D721Med (cell line): ENCODE measurements at regions not wholly inside any gene's neighbourhood (a gene's known extent, or its start where the extent isn't known, plus 50 kb on each side); places are given as distances from the start of the nearest gene placed in this dataset.
"Not testable (repeated sequence)": the region's sequence is repeated elsewhere in the genome, so short reads cannot be mapped to it uniquely, and the experiment has no call there.

ENCODE experiments used
- DNase-seq: peaks from one replicate; pipeline ENCODE4 v3.0.0; 2011; ENCODE audit warnings: low spot score; ENCODE audit not compliant: insufficient read length
- FAIRE-seq: peaks from 2 replicates; lab custom pipeline; 2011; peaks lifted over from hg19 to GRCh38; lab: Jason Lieb, UNC
- TF ChIP-seq, protein P1 (sequence below): IDR thresholded peaks from 2 replicates; pipeline ENCODE4 v1.5.1; 2012; ENCODE audit warnings: mild to moderate bottlenecking, control low read depth; ENCODE audit not compliant: insufficient read depth; ENCODE audit errors: missing control alignments

DNA sequence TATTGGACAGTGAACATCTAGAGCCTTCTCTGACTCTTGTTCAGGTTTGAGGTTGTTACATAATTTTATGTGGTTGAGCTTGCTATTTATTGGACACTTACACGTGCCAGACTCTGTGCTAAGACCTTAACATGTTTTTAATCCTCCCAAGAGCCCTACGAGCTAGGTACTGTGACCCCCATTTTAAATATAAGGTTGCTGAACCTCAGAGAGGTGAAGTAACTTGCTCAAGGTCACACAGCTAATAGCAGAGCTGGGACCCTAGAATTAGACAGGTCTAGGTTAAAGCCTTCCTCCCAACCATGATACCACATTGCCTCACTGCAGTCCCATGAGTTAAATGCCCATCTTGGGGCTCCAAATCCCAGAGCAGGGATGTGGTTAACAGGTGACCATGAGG, 135.7 kb upstream of the PITX1 start:
- no peak for DNase-seq
- FAIRE-seq, result no peak
- TF ChIP-seq, protein P1, sequence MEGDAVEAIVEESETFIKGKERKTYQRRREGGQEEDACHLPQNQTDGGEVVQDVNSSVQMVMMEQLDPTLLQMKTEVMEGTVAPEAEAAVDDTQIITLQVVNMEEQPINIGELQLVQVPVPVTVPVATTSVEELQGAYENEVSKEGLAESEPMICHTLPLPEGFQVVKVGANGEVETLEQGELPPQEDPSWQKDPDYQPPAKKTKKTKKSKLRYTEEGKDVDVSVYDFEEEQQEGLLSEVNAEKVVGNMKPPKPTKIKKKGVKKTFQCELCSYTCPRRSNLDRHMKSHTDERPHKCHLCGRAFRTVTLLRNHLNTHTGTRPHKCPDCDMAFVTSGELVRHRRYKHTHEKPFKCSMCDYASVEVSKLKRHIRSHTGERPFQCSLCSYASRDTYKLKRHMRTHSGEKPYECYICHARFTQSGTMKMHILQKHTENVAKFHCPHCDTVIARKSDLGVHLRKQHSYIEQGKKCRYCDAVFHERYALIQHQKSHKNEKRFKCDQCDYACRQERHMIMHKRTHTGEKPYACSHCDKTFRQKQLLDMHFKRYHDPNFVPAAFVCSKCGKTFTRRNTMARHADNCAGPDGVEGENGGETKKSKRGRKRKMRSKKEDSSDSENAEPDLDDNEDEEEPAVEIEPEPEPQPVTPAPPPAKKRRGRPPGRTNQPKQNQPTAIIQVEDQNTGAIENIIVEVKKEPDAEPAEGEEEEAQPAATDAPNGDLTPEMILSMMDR, result no peak

DNA sequence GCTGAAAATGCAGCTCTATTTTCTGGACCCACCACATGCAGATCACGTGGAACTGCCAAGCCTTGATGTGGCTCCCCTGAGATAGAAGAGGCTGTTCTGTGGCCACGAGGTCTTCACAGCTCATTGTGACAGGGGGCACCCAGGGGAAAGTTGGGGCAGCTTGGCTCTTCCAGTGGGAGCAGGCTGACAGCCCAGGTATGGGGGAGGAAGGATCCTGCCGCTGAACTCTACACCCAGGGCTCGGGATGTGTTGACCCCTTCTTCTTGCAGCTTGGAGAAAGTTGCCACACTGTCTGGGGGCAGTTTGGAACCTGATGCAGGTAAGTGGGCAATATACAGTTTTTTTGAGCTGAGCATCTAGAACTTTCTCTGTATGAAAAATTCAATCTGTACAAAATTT, 133.6 kb upstream of the PITX1 start:
- no peak for DNase-seq
- TF ChIP-seq, protein P1, result no peak
- no peak for FAIRE-seq

DNA sequence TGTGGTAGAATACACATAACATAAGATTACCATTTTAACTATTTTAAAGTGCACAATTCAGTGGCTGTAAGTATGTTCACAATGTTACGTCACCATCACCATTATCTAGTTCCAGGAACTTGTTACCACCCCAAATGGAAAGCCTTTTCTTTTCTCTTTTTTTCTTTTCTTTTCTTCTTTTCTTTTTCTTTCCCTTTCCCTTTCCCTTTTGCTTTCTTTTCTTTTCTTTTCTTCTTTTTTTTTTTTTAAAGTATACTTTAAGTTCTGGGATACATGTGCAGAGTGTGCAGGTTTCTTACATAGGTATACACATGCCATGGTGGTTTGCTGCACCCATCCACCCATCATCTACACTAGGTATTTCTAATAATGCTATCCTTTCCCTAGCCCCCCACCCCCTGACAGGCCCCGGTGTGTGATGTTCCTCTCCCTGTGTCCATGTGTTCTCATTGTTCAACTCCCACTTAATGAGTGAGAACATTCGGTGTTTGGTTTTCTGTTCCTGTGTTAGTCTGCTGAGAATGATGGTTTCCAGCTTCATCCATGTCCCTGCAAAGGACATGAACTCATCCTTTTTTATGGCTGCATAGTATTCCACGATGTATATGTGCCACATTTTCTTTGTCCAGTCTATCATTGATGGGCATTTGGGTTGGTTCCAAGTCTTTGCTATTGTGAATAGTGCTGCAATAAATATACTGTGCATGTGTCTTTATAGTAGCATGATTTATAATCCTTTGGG, 131.0 kb upstream of the PITX1 start:
- not testable (repeated sequence) for DNase-seq, FAIRE-seq

DNA sequence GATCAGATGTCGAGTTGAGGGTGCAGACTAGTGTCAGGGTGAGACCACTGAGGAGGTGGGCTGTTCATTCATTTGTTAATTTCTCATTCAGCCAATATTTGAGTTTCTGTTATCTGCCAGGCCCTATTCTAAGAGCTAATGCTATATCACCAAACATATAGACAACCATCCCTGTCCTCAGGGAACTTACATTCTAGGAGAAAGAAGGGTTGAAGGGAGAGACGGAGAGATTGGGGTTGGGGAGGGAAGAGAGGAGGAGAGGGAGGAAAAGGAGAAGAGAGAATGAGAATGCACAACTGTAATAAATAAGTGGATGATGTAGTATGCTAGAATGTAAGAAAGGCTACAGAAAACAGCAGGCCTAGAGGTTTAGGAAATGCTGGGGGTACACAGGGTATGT, 129.9 kb upstream of the PITX1 start:
- DNase-seq, result no peak
- FAIRE-seq, result no peak
- TF ChIP-seq, protein P1, result no peak

- FAIRE-seq (no peak), DNase-seq (no peak)
- TF ChIP-seq, protein P1, result no peak
Observed at GRCh38 chr5:135163391-135163790, 129.4 kb upstream of the PITX1 start.

GRCh38 chr5:135162661-135163265, 128.7 kb upstream of the PITX1 start:
- FAIRE-seq, result no peak
- DNase-seq, result no peak
- TF ChIP-seq, protein P1, result no peak

DNA sequence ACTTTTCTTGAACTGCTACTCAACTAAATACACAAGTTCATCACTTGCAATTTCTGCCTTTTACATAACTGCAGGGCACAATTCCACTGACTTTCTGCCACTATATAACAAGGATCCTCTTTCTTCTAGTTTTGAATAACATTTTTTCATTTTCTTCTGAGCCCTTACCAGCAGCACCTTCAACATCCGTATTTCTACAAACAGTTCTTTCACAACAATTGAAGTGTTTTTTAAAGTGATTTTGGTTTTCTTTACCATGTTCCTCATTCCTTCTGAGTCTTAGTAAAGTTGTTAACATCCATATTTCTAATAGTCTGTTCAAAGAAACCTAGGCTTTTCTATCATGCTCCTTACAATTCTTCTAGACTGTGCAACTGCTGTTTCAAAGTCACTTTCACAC, 127.2 kb upstream of the PITX1 start:
- no peak for FAIRE-seq
- no peak for DNase-seq
- TF ChIP-seq, protein P1, result no peak
